ENCODE measurements at regions not wholly inside any gene's neighbourhood (a gene's known extent, or its start where the extent isn't known, plus 50 kb on each side); places are given as distances from the start of the nearest gene placed in this dataset.

GRCh38 chr4:135824759-135825296 is 1623.2 kb upstream of the PABPC4L start:
- no peaks in the 10 kb centered on the region for H3K27me3 ChIP-seq (ENCODE audit: control insufficient read depth, low read length)
- TF ChIP-seq, protein P1, sequence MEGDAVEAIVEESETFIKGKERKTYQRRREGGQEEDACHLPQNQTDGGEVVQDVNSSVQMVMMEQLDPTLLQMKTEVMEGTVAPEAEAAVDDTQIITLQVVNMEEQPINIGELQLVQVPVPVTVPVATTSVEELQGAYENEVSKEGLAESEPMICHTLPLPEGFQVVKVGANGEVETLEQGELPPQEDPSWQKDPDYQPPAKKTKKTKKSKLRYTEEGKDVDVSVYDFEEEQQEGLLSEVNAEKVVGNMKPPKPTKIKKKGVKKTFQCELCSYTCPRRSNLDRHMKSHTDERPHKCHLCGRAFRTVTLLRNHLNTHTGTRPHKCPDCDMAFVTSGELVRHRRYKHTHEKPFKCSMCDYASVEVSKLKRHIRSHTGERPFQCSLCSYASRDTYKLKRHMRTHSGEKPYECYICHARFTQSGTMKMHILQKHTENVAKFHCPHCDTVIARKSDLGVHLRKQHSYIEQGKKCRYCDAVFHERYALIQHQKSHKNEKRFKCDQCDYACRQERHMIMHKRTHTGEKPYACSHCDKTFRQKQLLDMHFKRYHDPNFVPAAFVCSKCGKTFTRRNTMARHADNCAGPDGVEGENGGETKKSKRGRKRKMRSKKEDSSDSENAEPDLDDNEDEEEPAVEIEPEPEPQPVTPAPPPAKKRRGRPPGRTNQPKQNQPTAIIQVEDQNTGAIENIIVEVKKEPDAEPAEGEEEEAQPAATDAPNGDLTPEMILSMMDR (IDR thresholded peaks at IDR 0.05; ENCODE audit: low read depth, low read length, poor library complexity, severe bottlenecking) = no peak
- TF ChIP-seq EZH2phosphoT487 (IDR thresholded peaks at IDR 0.05; ENCODE audit: borderline replicate concordance, low read length) = no peak

GRCh38 chr4:135804785-135805184 is 1603.2 kb upstream of the PABPC4L start:
- TF ChIP-seq, protein P1 (IDR thresholded peaks at IDR 0.05; ENCODE audit: low read depth, low read length, poor library complexity, severe bottlenecking) = no peak
- no peak for TF ChIP-seq EZH2phosphoT487 (IDR thresholded peaks at IDR 0.05; ENCODE audit: borderline replicate concordance, low read length)
- H4K20me1 ChIP-seq (ENCODE audit: control insufficient read depth, insufficient read depth, low read depth, low read length) = no peaks in the 10 kb centered on the region
- no peak overlapping the region for H3K4me2 ChIP-seq (ENCODE audit: low read length)
- no peaks in the 10 kb centered on the region for H3K27me3 ChIP-seq (ENCODE audit: control insufficient read depth, low read length)
- no peaks in the 10 kb centered on the region; the same call in 1 of the 2 replicates for H3K9me2 ChIP-seq (replicated peaks; ENCODE audit: control insufficient read depth, low read length)
- H3K4me1 ChIP-seq (ENCODE audit: control insufficient read depth, low read length) = no peaks in the 10 kb centered on the region
- no peaks in the 10 kb centered on the region for H3K79me2 ChIP-seq (ENCODE audit: control insufficient read depth, low read length)
- H3K4me3 ChIP-seq (ENCODE audit: low read length) = no peak overlapping the region
- H3K9me3 ChIP-seq (ENCODE audit: control insufficient read depth, insufficient read depth, low read length) = no peaks in the 10 kb centered on the region
- no peak overlapping the region for H3K27ac ChIP-seq (ENCODE audit: low read depth, low read length)
- H3F3A ChIP-seq (ENCODE audit: control insufficient read depth, insufficient read depth) = no peaks in the 10 kb centered on the region
- H3K36me3 ChIP-seq (ENCODE audit: control insufficient read depth, low read length) = no peaks in the 10 kb centered on the region

More at GRCh38 chr4:135824759-135825296, 1623.2 kb upstream of the PABPC4L start:
- H3K4me2 ChIP-seq (ENCODE audit: low read length) = no peak overlapping the region
- no peaks in the 10 kb centered on the region for H3K36me3 ChIP-seq (ENCODE audit: control insufficient read depth, low read length)
- H3K4me3 ChIP-seq (ENCODE audit: low read length) = no peak overlapping the region
- no peaks in the 10 kb centered on the region for H3K4me1 ChIP-seq (ENCODE audit: control insufficient read depth, low read length)
- no peaks in the 10 kb centered on the region for H3K9me3 ChIP-seq (ENCODE audit: control insufficient read depth, insufficient read depth, low read length)
- H4K20me1 ChIP-seq (ENCODE audit: control insufficient read depth, insufficient read depth, low read depth, low read length) = no peaks in the 10 kb centered on the region
- no peaks in the 10 kb centered on the region for H3F3A ChIP-seq (ENCODE audit: control insufficient read depth, insufficient read depth)
- no peaks in the 10 kb centered on the region for H3K9me2 ChIP-seq (replicated peaks; ENCODE audit: control insufficient read depth, low read length)
- H3K27ac ChIP-seq (ENCODE audit: low read depth, low read length) = no peak overlapping the region
- no peaks in the 10 kb centered on the region for H3K79me2 ChIP-seq (ENCODE audit: control insufficient read depth, low read length)

DNA sequence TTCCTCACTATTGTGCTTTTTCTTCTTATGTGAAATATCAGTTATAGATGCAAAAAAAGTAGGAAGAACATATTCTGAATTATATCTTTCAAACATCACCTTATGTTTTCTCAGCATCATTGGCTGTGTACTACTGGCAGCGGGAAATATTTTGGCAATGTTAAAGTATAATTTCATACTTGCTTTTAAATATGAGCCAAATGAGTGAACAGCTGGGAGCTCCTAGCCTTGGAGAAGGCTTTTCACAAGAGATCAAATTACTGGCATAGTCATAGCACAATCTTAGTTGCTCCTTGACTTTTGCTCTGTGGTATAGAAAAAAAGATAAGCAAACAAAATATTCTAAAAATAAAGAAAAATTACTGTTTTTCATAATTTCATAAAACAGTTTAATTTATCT is 1575.8 kb upstream of the PABPC4L start:
- Histone ChIP-seq H3K4me1 (ENCODE audit: control insufficient read depth, low read length) (no peaks in the 10 kb centered on the region), H3K4me3 (ENCODE audit: low read length) (no peak overlapping the region), H3K79me2 (ENCODE audit: control insufficient read depth, low read length) (no peaks in the 10 kb centered on the region), H3K4me2 (ENCODE audit: low read length) (no peak overlapping the region), H3F3A (ENCODE audit: control insufficient read depth, insufficient read depth) (no peaks in the 10 kb centered on the region), H3K36me3 (ENCODE audit: control insufficient read depth, low read length) (no peaks in the 10 kb centered on the region), H3K9me3 (ENCODE audit: control insufficient read depth, insufficient read depth, low read length) (no peaks in the 10 kb centered on the region), H4K20me1 (ENCODE audit: control insufficient read depth, insufficient read depth, low read depth, low read length) (no peaks in the 10 kb centered on the region), H3K27me3 (ENCODE audit: control insufficient read depth, low read length) (no peaks in the 10 kb centered on the region), H3K27ac (ENCODE audit: low read depth, low read length) (no peak overlapping the region), H3K9me2 (replicated peaks; ENCODE audit: control insufficient read depth, low read length) (no peaks in the 10 kb centered on the region)
- TF ChIP-seq, protein P1 (IDR thresholded peaks at IDR 0.05; ENCODE audit: low read depth, low read length, poor library complexity, severe bottlenecking) = no peak
- TF ChIP-seq EZH2phosphoT487 (IDR thresholded peaks at IDR 0.05; ENCODE audit: borderline replicate concordance, low read length) = no peak
